Mucosa of rectum (tissue), 2 donors: ENCODE measurements at regions not wholly inside any gene's neighbourhood (a gene's known extent, or its start where the extent isn't known, plus 50 kb on each side); places are given as distances from the start of the nearest gene placed in this dataset.
"Not testable (repeated sequence)": the region's sequence is repeated elsewhere in the genome, so short reads cannot be mapped to it uniquely, and the experiment has no call there.

Source experiments
- H3K27ac ChIP-seq, 2 donors: one replicate each; pipeline ENCODE4 v1.7.0; 2013; ENCODE audit warnings: inconsistent platforms in 2 of 2, low read depth in 2 of 2, low read length in 2 of 2
- H3K27me3 ChIP-seq, 2 donors: one replicate each; pipeline ENCODE4 v1.7.0; 2013; ENCODE audit warnings: low read length in 2 of 2; ENCODE audit not compliant: control insufficient read depth in 2 of 2, insufficient read depth in 2 of 2
- H3K36me3 ChIP-seq, 2 donors: one replicate each; pipeline ENCODE4 v1.7.0; 2013; ENCODE audit warnings: low read length in 2 of 2; ENCODE audit not compliant: control insufficient read depth in 2 of 2, insufficient read depth in 2 of 2
- H3K4me1 ChIP-seq, 2 donors: one replicate each; pipeline ENCODE4 v1.7.0; 2013; ENCODE audit warnings: low read length in 2 of 2, mild to moderate bottlenecking in 1 of 2; ENCODE audit not compliant: control insufficient read depth in 2 of 2, insufficient read depth in 2 of 2
- H3K4me3 ChIP-seq, 2 donors: one replicate each; pipeline ENCODE4 v1.7.0; 2013; ENCODE audit warnings: low read length in 2 of 2
- H3K9ac ChIP-seq, 2 donors: one replicate each; pipeline ENCODE4 v1.7.0; 2013; ENCODE audit warnings: low read length in 2 of 2, low read depth in 1 of 2, mild to moderate bottlenecking in 1 of 2
- H3K9me3 ChIP-seq, 2 donors: one replicate each; pipeline ENCODE4 v1.7.0; 2013; ENCODE audit warnings: low read length in 2 of 2; ENCODE audit not compliant: control insufficient read depth in 2 of 2
- donor health status: healthy.
- donor health status: Normal muscosa, but diverticular disease.

- no peaks in the 10 kb centered on the region for H3K4me1 ChIP-seq
- H3K27me3 ChIP-seq: no peaks in the 10 kb centered on the region
- peaks cover 0 to 8% of the 10 kb centered on the region in 2 donors for H3K9me3 ChIP-seq
- H3K9ac ChIP-seq: no peak overlapping the region
- H3K27ac ChIP-seq: no peak overlapping the region
- no peak overlapping the region for H3K4me3 ChIP-seq
- no peaks in the 10 kb centered on the region for H3K36me3 ChIP-seq
Observed at GRCh38 chr14:85350667-85351066, 179.3 kb upstream of the FLRT2 start.

GRCh38 chr14:85352588-85352987, 177.4 kb upstream of the FLRT2 start:
- not testable (repeated sequence) for H3K9ac ChIP-seq, H3K27me3 ChIP-seq, H3K4me3 ChIP-seq, H3K9me3 ChIP-seq, H3K4me1 ChIP-seq, H3K27ac ChIP-seq, H3K36me3 ChIP-seq

GRCh38 chr14:85357120-85357519, 172.8 kb upstream of the FLRT2 start:
- Histone ChIP-seq H3K4me3 (no peak overlapping the region), H3K9me3 (peaks cover 0 to 10% of the 10 kb centered on the region in 2 donors), H3K27me3 (no peaks in the 10 kb centered on the region), H3K36me3 (no peaks in the 10 kb centered on the region), H3K9ac (no peak overlapping the region), H3K27ac (no peak overlapping the region), H3K4me1 (no peaks in the 10 kb centered on the region)

GRCh38 chr14:85358136-85358785, 171.7 kb upstream of the FLRT2 start:
- Histone ChIP-seq H3K27ac (no peak overlapping the region), H3K36me3 (no peaks in the 10 kb centered on the region), H3K27me3 (no peaks in the 10 kb centered on the region), H3K9me3 (peaks cover 0 to 10% of the 10 kb centered on the region in 2 donors), H3K9ac (no peak overlapping the region), H3K4me1 (no peaks in the 10 kb centered on the region), H3K4me3 (no peak overlapping the region)

- Histone ChIP-seq H3K4me1 (no peaks in the 10 kb centered on the region), H3K27ac (no peak overlapping the region), H3K36me3 (no peaks in the 10 kb centered on the region), H3K9ac (no peak overlapping the region), H3K27me3 (no peaks in the 10 kb centered on the region), H3K9me3 (peaks cover 0 to 6% of the 10 kb centered on the region in 2 donors), H3K4me3 (no peak overlapping the region)
Observed at GRCh38 chr14:85359505-85359904, 170.4 kb upstream of the FLRT2 start.

- H3K4me3 ChIP-seq: no peak overlapping the region
- no peaks in the 10 kb centered on the region for H3K9me3 ChIP-seq
- H3K27ac ChIP-seq: no peak overlapping the region
- no peaks in the 10 kb centered on the region for H3K27me3 ChIP-seq
- no peak overlapping the region for H3K9ac ChIP-seq
- no peaks in the 10 kb centered on the region for H3K4me1 ChIP-seq
- no peaks in the 10 kb centered on the region for H3K36me3 ChIP-seq
Observed at GRCh38 chr14:85363358-85363757, 166.6 kb upstream of the FLRT2 start.

GRCh38 chr14:85366226-85366625, 163.7 kb upstream of the FLRT2 start:
- Histone ChIP-seq H3K4me3 (no peak overlapping the region), H3K9me3 (no peaks in the 10 kb centered on the region), H3K27ac (no peak overlapping the region), H3K27me3 (no peaks in the 10 kb centered on the region), H3K4me1 (no peaks in the 10 kb centered on the region), H3K9ac (no peak overlapping the region), H3K36me3 (no peaks in the 10 kb centered on the region)

GRCh38 chr14:85380881-85381280, 149.1 kb upstream of the FLRT2 start:
- Histone ChIP-seq H3K4me3 (no peak overlapping the region), H3K9me3 (no peaks in the 10 kb centered on the region), H3K4me1 (no peaks in the 10 kb centered on the region), H3K36me3 (no peaks in the 10 kb centered on the region), H3K9ac (no peak overlapping the region), H3K27ac (no peak overlapping the region), H3K27me3 (no peaks in the 10 kb centered on the region)

- Histone ChIP-seq H3K9me3 (no peaks in the 10 kb centered on the region), H3K9ac (no peak overlapping the region), H3K4me3 (no peak overlapping the region), H3K27ac (no peak overlapping the region), H3K27me3 (no peaks in the 10 kb centered on the region), H3K4me1 (no peaks in the 10 kb centered on the region), H3K36me3 (no peaks in the 10 kb centered on the region)
Observed at GRCh38 chr14:85382341-85382740, 147.6 kb upstream of the FLRT2 start.

GRCh38 chr14:85387181-85387580, 142.8 kb upstream of the FLRT2 start:
- no peaks in the 10 kb centered on the region for H3K9me3 ChIP-seq
- H3K4me3 ChIP-seq: no peak overlapping the region
- H3K36me3 ChIP-seq: no peaks in the 10 kb centered on the region
- H3K9ac ChIP-seq: no peak overlapping the region
- no peaks in the 10 kb centered on the region for H3K4me1 ChIP-seq
- H3K27ac ChIP-seq: no peak overlapping the region
- H3K27me3 ChIP-seq: no peaks in the 10 kb centered on the region

GRCh38 chr14:85390236-85390635, 139.7 kb upstream of the FLRT2 start:
- H3K4me3 ChIP-seq: no peak overlapping the region
- H3K36me3 ChIP-seq: no peaks in the 10 kb centered on the region
- no peaks in the 10 kb centered on the region for H3K9me3 ChIP-seq
- H3K4me1 ChIP-seq: no peaks in the 10 kb centered on the region
- H3K27me3 ChIP-seq: no peaks in the 10 kb centered on the region
- no peak overlapping the region for H3K27ac ChIP-seq
- no peak overlapping the region for H3K9ac ChIP-seq
